ENCODE measurements at regions not wholly inside any gene's neighbourhood (a gene's known extent, or its start where the extent isn't known, plus 50 kb on each side); places are given as distances from the start of the nearest gene placed in this dataset.

DNA sequence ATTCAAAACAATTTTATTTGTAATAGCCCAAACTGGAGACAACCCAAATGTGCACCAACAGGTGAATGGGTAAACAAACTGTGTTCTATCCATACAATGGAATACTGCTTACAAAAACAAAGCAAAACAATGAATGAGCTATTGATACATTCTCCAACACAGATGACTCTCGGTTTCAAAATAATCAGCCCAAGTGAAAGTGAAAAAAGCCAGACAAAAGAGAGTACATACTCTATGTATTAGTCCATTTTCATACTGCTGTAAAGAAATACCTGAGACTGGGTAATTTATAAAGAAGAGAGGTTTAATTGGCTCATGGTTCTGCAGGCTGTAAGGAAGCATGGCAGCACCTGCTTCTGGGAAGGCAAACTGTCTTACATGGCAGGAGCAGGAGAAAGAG, 65.2 kb upstream of the LRCH1 start:
- no peaks in the 10 kb centered on the region for H3K36me3 ChIP-seq (ENCODE audit: insufficient read depth, low read length)
- H3K9ac ChIP-seq (ENCODE audit: insufficient read length), result no peak overlapping the region
- DNase-seq (ENCODE audit: low read depth, low spot score), result no peak
- H3K4me3 ChIP-seq, result no peak overlapping the region
- TF ChIP-seq FOXP2 (optimal IDR thresholded peaks at IDR 0.05; ENCODE audit: control extremely low read depth, extremely low read length, insufficient read depth), result no peak
- H3K27ac ChIP-seq, result no peak overlapping the region
- no peaks in the 10 kb centered on the region for H3K9me3 ChIP-seq (ENCODE audit: low read depth, low read length)

- H3K36me3 ChIP-seq (ENCODE audit: insufficient read depth, low read length), result no peaks in the 10 kb centered on the region
Observed at GRCh38 chr13:46486270-46486669, 66.7 kb upstream of the LRCH1 start.

DNA sequence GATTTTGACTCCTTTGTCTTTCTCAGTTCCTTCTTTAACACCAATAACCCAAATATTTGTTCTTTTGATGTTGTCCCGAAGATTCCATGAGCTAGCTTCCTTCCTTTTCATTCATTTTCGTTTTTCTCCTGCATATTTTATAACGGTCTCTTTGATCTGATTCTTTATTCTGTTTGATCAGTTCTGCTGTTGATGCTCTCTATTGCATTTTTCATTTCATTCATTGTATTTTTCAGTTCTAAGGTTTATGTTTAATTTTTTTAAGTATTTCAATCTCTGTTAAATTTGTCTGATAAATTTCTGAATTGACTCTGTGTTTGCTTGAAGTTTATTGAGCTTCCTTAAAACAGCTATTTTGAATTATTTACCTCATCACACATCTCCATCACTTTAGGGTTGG, 68.4 kb upstream of the LRCH1 start:
- no peak overlapping the region for H3K27ac ChIP-seq
- no peak for DNase-seq (ENCODE audit: low read depth, low spot score)
- TF ChIP-seq POLR2AphosphoS5 (IDR thresholded peaks at IDR 0.05; ENCODE audit: borderline replicate concordance, low read depth, low read length) (no peak), EZH2 (IDR thresholded peaks at IDR 0.05) (no peak), FOXP2 (optimal IDR thresholded peaks at IDR 0.05; ENCODE audit: control extremely low read depth, extremely low read length, insufficient read depth) (no peak)
- no peaks in the 10 kb centered on the region for H3K36me3 ChIP-seq (ENCODE audit: insufficient read depth, low read length)
- H3K4me3 ChIP-seq, result no peak overlapping the region
- no peak overlapping the region for H3K9ac ChIP-seq (ENCODE audit: insufficient read length)
- no peaks in the 10 kb centered on the region for H3K9me3 ChIP-seq (ENCODE audit: low read depth, low read length)

More at GRCh38 chr13:46486270-46486669, 66.7 kb upstream of the LRCH1 start:
- Histone ChIP-seq H3K4me3 (no peak overlapping the region), H3K9ac (ENCODE audit: insufficient read length) (no peak overlapping the region), H3K9me3 (ENCODE audit: low read depth, low read length) (no peaks in the 10 kb centered on the region), H3K27ac (no peak overlapping the region)
- no peak for DNase-seq (ENCODE audit: low read depth, low spot score)
- TF ChIP-seq FOXP2 (optimal IDR thresholded peaks at IDR 0.05; ENCODE audit: control extremely low read depth, extremely low read length, insufficient read depth), result no peak
- no peak for TF ChIP-seq POLR2AphosphoS5 (IDR thresholded peaks at IDR 0.05; ENCODE audit: borderline replicate concordance, low read depth, low read length)
- no peak for TF ChIP-seq EZH2 (IDR thresholded peaks at IDR 0.05)

DNA sequence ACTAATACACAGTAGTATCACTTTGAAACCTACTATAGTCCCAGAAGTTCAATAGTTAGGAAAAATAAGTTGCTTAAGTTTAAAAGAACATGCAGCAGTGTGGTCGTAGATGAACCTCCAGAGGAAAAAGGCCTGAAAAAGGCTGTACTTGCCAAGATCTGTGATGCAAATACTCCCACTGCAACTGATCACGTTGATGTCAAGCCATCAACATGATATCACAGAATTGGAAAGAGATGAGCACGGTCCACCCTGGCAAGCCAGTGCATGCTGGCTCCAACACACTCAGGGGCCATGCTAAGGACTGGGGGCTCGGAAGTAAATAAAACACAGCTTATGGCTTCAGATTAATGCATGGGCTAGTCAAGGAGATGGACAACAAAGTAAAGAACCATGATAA, 71.8 kb upstream of the LRCH1 start:
- Histone ChIP-seq H3K9ac (ENCODE audit: insufficient read length) (no peak overlapping the region), H3K4me3 (no peak overlapping the region), H3K36me3 (ENCODE audit: insufficient read depth, low read length) (no peaks in the 10 kb centered on the region), H3K27ac (no peak overlapping the region), H3K9me3 (ENCODE audit: low read depth, low read length) (no peaks in the 10 kb centered on the region)
- DNase-seq (ENCODE audit: low read depth, low spot score), result no peak
- TF ChIP-seq POLR2AphosphoS5 (IDR thresholded peaks at IDR 0.05; ENCODE audit: borderline replicate concordance, low read depth, low read length) (no peak), EZH2 (IDR thresholded peaks at IDR 0.05) (no peak), FOXP2 (optimal IDR thresholded peaks at IDR 0.05; ENCODE audit: control extremely low read depth, extremely low read length, insufficient read depth) (no peak)

GRCh38 chr13:46480131-46480530, 72.8 kb upstream of the LRCH1 start:
- no peak overlapping the region for H3K9ac ChIP-seq (ENCODE audit: insufficient read length)
- H3K4me3 ChIP-seq, result no peak overlapping the region
- H3K36me3 ChIP-seq (ENCODE audit: insufficient read depth, low read length), result no peaks in the 10 kb centered on the region
- TF ChIP-seq POLR2AphosphoS5 (IDR thresholded peaks at IDR 0.05; ENCODE audit: borderline replicate concordance, low read depth, low read length), result no peak
- no peak for TF ChIP-seq EZH2 (IDR thresholded peaks at IDR 0.05)
- TF ChIP-seq FOXP2 (optimal IDR thresholded peaks at IDR 0.05; ENCODE audit: control extremely low read depth, extremely low read length, insufficient read depth), result no peak
- DNase-seq (ENCODE audit: low read depth, low spot score), result no peak
- no peak overlapping the region for H3K27ac ChIP-seq
- no peaks in the 10 kb centered on the region for H3K9me3 ChIP-seq (ENCODE audit: low read depth, low read length)

DNA sequence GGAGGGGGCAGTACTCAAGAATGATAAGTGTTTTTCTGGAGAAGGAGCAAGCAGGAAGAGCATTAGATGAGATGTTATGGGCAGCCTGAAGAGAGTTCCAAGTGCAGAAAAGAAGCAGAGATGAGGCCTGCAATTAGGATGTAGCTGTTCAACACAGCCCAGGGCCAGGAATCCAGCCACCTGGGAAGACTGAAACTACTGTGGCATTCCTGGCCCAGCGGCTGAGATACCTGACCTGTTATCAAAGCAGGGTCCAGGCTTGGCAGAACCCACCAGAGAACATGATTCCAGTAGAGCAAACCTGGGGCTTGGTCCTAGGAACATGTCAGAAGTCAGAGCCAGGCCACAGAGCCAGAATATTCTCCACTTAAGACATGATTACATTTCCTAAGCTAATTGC, 73.3 kb upstream of the LRCH1 start:
- H3K36me3 ChIP-seq (ENCODE audit: insufficient read depth, low read length), result no peaks in the 10 kb centered on the region
- H3K27ac ChIP-seq, result no peak overlapping the region
- H3K9me3 ChIP-seq (ENCODE audit: low read depth, low read length), result no peaks in the 10 kb centered on the region
- no peak overlapping the region for H3K4me3 ChIP-seq
- TF ChIP-seq EZH2 (IDR thresholded peaks at IDR 0.05) (no peak), FOXP2 (optimal IDR thresholded peaks at IDR 0.05; ENCODE audit: control extremely low read depth, extremely low read length, insufficient read depth) (no peak), POLR2AphosphoS5 (IDR thresholded peaks at IDR 0.05; ENCODE audit: borderline replicate concordance, low read depth, low read length) (no peak)
- H3K9ac ChIP-seq (ENCODE audit: insufficient read length), result no peak overlapping the region
- DNase-seq (ENCODE audit: low read depth, low spot score), result no peak

DNA sequence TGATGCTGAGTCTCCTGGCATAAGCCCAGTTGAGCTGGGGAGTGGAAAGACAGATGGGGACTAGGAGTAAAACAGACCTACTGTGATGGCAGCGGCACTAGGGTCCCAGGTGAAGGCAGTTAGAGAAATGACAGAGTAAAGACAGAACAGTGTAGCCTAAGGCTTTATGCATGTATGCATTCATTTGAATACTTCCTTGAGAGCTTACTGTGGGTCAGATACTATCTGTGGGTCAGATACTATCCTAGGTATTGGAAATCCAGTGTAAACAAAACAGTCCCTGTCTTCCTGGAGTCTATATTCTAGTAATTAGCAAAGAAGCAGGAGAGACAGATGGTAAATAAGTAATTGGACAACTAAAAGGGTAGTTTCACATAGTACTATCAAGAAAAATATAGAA, 73.7 kb upstream of the LRCH1 start:
- Histone ChIP-seq H3K36me3 (ENCODE audit: insufficient read depth, low read length) (no peaks in the 10 kb centered on the region), H3K4me3 (no peak overlapping the region), H3K9ac (ENCODE audit: insufficient read length) (no peak overlapping the region), H3K27ac (no peak overlapping the region), H3K9me3 (ENCODE audit: low read depth, low read length) (no peaks in the 10 kb centered on the region)
- TF ChIP-seq POLR2AphosphoS5 (IDR thresholded peaks at IDR 0.05; ENCODE audit: borderline replicate concordance, low read depth, low read length), result no peak
- TF ChIP-seq EZH2 (IDR thresholded peaks at IDR 0.05), result no peak
- TF ChIP-seq FOXP2 (optimal IDR thresholded peaks at IDR 0.05; ENCODE audit: control extremely low read depth, extremely low read length, insufficient read depth), result no peak
- DNase-seq (ENCODE audit: low read depth, low spot score), result no peak

DNA sequence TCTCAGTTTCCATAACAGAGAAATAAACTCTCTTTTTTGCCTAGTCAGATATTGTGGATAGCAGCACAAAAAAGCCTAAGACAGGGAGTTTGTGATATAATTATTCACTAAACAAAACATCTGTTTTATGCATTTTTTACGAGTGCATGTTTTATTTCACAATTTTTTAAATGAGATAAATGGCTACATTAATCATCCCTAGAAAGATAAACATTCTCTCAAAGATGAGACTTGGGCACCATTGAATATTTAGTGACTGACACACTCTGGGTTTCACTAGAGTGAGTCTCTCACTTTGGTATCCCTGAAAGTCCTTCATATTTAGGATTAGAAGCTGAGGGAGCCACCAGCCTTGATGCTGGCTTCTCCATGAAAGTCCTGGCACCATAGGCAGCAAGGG, 74.3 kb upstream of the LRCH1 start:
- Histone ChIP-seq H3K36me3 (ENCODE audit: insufficient read depth, low read length) (no peaks in the 10 kb centered on the region), H3K27ac (no peak overlapping the region), H3K9ac (ENCODE audit: insufficient read length) (no peak overlapping the region), H3K9me3 (ENCODE audit: low read depth, low read length) (no peaks in the 10 kb centered on the region), H3K4me3 (no peak overlapping the region)
- TF ChIP-seq POLR2AphosphoS5 (IDR thresholded peaks at IDR 0.05; ENCODE audit: borderline replicate concordance, low read depth, low read length), result no peak
- no peak for TF ChIP-seq FOXP2 (optimal IDR thresholded peaks at IDR 0.05; ENCODE audit: control extremely low read depth, extremely low read length, insufficient read depth)
- no peak for TF ChIP-seq EZH2 (IDR thresholded peaks at IDR 0.05)
- no peak for DNase-seq (ENCODE audit: low read depth, low spot score)

DNA sequence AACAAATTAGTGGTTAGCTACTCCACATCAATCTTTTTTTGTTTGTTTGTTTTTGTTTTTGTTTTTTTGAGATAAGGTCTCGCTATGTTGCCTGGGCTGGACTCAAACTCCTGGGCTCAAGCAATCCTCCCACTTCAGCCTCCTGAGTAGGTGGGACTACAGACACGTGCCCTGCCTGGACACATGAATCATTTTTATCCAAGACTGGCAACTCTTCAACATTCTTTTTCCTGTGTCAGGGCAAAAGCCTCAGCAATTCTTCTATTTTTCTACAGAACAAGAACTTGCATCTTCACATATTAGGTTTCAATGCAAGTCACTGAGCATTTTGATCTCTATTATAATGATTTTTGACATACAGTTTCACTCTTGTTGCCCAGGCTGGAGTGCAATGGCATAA, 76.8 kb upstream of the LRCH1 start:
- Histone ChIP-seq H3K4me3 (no peak overlapping the region), H3K36me3 (ENCODE audit: insufficient read depth, low read length) (no peaks in the 10 kb centered on the region), H3K9me3 (ENCODE audit: low read depth, low read length) (no peaks in the 10 kb centered on the region), H3K9ac (ENCODE audit: insufficient read length) (no peak overlapping the region), H3K27ac (no peak overlapping the region)
- TF ChIP-seq EZH2 (IDR thresholded peaks at IDR 0.05) (no peak), FOXP2 (optimal IDR thresholded peaks at IDR 0.05; ENCODE audit: control extremely low read depth, extremely low read length, insufficient read depth) (no peak), POLR2AphosphoS5 (IDR thresholded peaks at IDR 0.05; ENCODE audit: borderline replicate concordance, low read depth, low read length) (no peak)
- no peak for DNase-seq (ENCODE audit: low read depth, low spot score)
